GM23338 (cell line): ENCODE measurements at regions not wholly inside any gene's neighbourhood (a gene's known extent, or its start where the extent isn't known, plus 50 kb on each side); places are given as distances from the start of the nearest gene placed in this dataset.

Source experiments
- CREB1 ChIP-seq: fragments of 250-450 bp; sonication (Bioruptor Pico); IDR thresholded peaks from 2 replicates; pipeline ENCODE4 v1.5.0; 2020; ENCODE audit warnings: low read depth, mild to moderate bottlenecking, moderate library complexity
- ETS1 ChIP-seq: IDR thresholded peaks from 2 replicates; pipeline ENCODE4 v1.6.1; 2016; ENCODE audit warnings: antibody characterized with exemption
- EZH2 ChIP-seq: fragments of 200-600 bp; sonication (generic); IDR thresholded peaks from one replicate; pipeline ENCODE4 v1.8.0; 2017; ENCODE audit warnings: antibody characterized with exemption, mild to moderate bottlenecking, low read depth; ENCODE audit not compliant: unreplicated experiment
- EZH2phosphoT487 ChIP-seq: fragments of 200-600 bp; sonication (generic); IDR thresholded peaks from one replicate; pipeline ENCODE4 v1.8.1; 2018; ENCODE audit warnings: antibody characterized with exemption; ENCODE audit not compliant: unreplicated experiment
- JUNB ChIP-seq: IDR thresholded peaks from one replicate; pipeline ENCODE4 v1.6.1; 2016; ENCODE audit warnings: antibody characterized with exemption; ENCODE audit not compliant: unreplicated experiment
- NANOG ChIP-seq: IDR thresholded peaks from 2 replicates; pipeline ENCODE4 v1.6.1; 2016; ENCODE audit warnings: antibody characterized with exemption, borderline replicate concordance
- POLR2AphosphoS5 ChIP-seq: IDR thresholded peaks from 2 replicates; pipeline ENCODE4 v1.6.1; 2016; ENCODE audit warnings: antibody characterized with exemption, low read depth
- REST ChIP-seq: IDR thresholded peaks from one replicate; pipeline ENCODE4 v1.6.1; 2018; ENCODE audit warnings: antibody characterized with exemption; ENCODE audit not compliant: unreplicated experiment
- STAT1 ChIP-seq: IDR thresholded peaks from one replicate; pipeline ENCODE4 v1.6.1; 2016; ENCODE audit warnings: antibody characterized with exemption; ENCODE audit not compliant: unreplicated experiment
- ZNF114 ChIP-seq: fragments of 250-450 bp; sonication (Bioruptor Pico); IDR thresholded peaks from 2 replicates; pipeline ENCODE4 v1.5.0; 2020; ENCODE audit warnings: mild to moderate bottlenecking, moderate library complexity
- ZNF331 ChIP-seq: fragments of 250-450 bp; sonication (Bioruptor Pico); IDR thresholded peaks from 2 replicates; pipeline ENCODE4 v1.5.0; 2020; ENCODE audit warnings: low read depth, mild to moderate bottlenecking, moderate library complexity
- ZNF462 ChIP-seq: fragments of 250-450 bp; sonication (Bioruptor Pico); IDR thresholded peaks from 2 replicates; pipeline ENCODE4 v1.5.0; 2020; ENCODE audit warnings: mild to moderate bottlenecking, moderate library complexity

- TF ChIP-seq ZNF462 (CRISPR knock-in tag) (no peak), ZNF331 (CRISPR knock-in tag) (no peak), CREB1 (CRISPR knock-in tag) (no peak), ETS1 (no peak), REST (no peak), POLR2AphosphoS5 (no peak), STAT1 (no peak), ZNF114 (CRISPR knock-in tag) (no peak), EZH2 (no peak), NANOG (no peak), JUNB (no peak), EZH2phosphoT487 (no peak)
Measured at GRCh38 chr1:78721136-78721535, 71.5 kb downstream of the IFI44 start (continued).
